SIG-M5 treated with dmso at 0.1 percent for 504 hours (cell line): ENCODE measurements at regions not wholly inside any gene's neighbourhood (a gene's known extent, or its start where the extent isn't known, plus 50 kb on each side); places are given as distances from the start of the nearest gene placed in this dataset.
"Not testable (repeated sequence)": the region's sequence is repeated elsewhere in the genome, so short reads cannot be mapped to it uniquely, and the experiment has no call there.

Source experiments
- DNase-seq: peaks from one replicate; lab custom pipeline; 2025; ENCODE audit not compliant: unreplicated experiment; lab: John Stamatoyannopoulos, UW

GRCh38 chr2:166831930-166832329 is 56.4 kb upstream of the XIRP2 start:
- no peak for DNase-seq

DNA sequence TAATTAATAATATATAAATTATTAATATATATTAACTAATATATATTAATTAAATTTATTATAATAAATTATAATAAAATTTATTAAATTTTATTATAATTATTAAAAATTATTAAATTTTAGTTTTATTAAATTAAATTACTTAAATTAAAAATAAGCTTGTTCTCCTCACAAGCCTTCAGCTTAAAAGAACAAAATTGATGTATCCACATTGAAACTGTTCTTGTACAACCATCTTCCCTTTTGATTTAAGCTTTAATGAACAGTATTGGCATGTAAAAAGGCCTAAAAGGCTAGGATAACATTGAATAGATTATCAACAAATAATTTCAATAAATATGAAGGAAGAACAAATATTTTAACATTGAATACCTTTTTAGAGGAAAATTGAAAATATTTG is 62.4 kb upstream of the XIRP2 start:
- no peak for DNase-seq

GRCh38 chr2:166814335-166814734 is 73.9 kb upstream of the XIRP2 start:
- DNase-seq: no peak

DNA sequence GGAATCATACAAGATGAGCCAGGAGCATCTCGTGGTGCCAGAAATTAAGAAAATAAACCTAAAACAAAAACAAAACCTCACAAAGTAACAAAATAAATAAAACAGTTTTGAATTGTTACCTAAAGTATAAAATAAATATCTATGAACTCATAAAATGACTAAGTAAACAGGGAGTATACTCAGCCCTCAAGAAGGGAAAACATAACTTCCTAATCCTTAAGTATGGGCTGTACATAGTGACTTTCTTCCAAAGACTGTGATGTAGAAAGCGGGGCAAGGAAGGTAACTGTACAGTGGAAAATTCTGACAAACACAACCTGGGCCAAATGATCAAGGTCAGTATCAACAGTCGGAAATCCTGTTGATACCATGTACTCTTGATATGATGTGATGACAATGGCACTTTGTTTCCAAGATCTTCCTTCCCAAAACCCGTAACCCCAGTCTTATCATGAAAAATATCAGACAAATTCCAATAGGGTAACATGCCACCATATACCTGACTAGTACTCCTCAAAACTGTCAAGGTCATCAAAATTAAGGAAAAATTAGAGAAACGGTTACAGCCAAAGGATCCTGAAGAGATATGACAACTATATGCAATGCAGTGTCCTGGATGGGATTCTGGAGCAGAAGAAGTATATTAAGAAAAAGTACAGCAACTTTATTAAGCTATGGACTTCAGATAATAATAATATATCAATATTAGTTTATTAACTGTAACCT is 76.0 kb upstream of the XIRP2 start:
- DNase-seq: no peak

DNA sequence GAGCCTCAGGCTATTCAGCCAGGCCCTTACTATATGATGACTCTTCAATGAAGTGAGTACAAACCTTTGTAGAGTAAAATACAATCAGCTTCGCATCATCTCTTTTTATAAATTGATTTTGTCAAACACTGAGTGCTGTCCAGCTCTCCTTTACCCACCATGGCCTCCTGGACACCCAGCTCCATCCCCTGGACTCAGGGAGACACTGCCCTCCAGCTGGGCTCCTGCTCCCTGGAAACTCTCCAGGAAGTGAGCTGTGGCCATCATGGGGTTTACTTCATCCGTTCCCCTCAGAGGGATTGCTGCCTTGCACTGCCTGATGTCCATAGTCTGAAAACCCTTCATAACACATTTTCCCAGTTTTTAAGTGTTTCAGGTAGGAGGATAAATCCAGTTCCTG is 82.5 kb upstream of the XIRP2 start:
- DNase-seq: no peak

- no peak for DNase-seq
These were observed 84.8 kb upstream of the XIRP2 start for GRCh38 chr2:166803373-166804000.

- no peak for DNase-seq
These were observed 85.8 kb upstream of the XIRP2 start for GRCh38 chr2:166802475-166802874.

GRCh38 chr2:166792808-166793207 is 95.5 kb upstream of the XIRP2 start:
- peak; percentile 3 for DNase-seq

- DNase-seq: no peak
These were observed 101.6 kb upstream of the XIRP2 start for GRCh38 chr2:166786707-166787106.

GRCh38 chr2:166784296-166784946 is 103.9 kb upstream of the XIRP2 start:
- DNase-seq: no peak

DNA sequence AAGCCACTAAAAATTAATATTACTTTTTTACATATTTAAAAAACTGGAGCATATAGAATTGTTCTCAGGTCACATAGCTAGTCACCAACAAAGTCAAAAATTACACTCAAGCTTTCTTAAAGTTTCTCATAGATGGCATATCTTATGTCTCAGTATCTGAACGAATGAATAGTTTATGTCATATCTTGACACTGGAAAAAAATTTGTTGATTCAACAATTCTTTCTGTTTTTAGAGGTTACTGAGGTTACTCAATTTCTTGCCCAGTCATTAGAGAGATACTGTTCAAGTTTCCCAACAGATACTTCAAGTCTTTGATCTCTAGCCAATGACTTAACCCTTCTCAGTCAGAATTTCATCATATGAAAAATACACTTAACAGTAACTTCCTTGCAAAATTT is 113.1 kb upstream of the XIRP2 start:
- no peak for DNase-seq

DNA sequence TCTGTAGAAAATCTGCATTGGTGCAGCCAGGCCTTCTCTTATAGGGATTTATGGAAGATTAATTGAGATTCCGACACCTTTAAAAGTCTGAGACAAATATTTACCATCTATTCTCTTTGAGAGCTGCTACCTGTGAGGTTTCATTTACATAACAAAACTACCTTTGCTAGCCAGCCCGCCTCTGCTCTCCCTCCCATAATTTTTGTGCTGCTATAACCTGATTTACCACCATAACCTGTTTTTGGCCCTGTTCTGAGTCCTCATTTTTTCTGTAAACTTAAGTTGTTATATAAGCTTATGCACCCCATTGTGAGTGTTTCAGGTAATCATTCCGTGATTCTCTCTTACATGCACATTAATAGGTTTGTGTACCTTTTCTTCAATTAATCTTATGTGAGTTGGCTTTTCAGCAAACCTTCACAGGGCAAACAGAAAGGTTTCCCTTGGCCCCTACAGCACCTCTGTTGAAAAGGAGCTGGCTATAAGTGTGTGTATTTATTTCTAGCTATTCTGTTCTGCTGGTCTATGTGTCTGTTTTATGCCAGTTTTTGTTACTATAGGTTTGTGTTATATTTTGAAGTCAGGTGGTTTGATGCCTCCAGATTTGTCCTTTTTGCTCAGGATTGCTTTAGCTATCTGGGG is 114.9 kb upstream of the XIRP2 start:
- DNase-seq: no peak

- DNase-seq: no peak
These were observed 119.7 kb upstream of the XIRP2 start for GRCh38 chr2:166768393-166769123.

DNA sequence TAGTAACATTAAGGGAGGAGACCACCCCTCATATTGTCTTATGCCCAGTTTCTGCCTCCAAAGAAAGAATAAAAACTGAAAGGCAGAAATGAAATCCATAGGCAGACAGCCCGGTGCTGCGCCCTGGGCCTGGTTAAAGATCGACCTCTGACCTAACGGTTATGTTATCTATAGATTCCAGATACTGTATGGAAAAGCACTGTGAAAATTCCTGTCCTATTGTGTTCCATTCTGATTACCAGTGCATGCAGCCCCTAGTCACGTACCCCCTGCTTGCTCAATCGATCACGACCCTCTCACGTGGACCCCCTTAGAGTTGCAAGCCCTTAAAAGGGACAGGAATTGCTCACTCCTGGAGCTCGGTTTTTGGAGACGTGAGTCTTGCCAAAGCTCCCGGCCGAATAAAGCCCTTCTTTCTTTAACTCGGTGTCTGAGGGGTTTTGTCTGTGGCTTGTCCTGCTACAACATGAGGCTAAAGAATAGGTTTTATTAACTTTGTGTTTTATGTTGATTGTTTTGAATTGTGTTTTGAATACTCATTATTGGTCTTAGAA is 121.4 kb upstream of the XIRP2 start:
- DNase-seq: not testable (repeated sequence)

GRCh38 chr2:166766220-166766619 is 122.1 kb upstream of the XIRP2 start:
- no peak for DNase-seq

DNA sequence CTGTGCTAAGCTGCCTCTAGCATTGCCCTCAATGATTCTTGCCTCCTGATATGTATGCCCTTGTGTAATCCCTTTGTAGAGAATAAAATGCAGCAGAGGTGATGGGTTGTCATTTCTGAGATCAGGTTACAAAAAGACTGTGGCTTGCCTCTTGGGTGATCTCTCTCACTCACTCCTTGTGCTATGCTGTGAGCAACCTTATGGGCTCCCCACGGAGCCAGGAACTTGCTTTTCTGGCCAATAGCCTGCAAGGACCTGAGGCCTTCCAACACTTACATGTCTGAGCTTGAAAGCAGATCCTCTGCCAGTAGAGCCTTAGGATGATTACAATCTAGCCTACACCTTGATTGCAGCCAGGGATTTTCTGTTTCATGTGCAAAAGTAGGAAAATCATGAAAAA is 123.1 kb upstream of the XIRP2 start:
- DNase-seq: no peak

GRCh38 chr2:166764702-166765101 is 123.6 kb upstream of the XIRP2 start:
- no peak for DNase-seq

DNA sequence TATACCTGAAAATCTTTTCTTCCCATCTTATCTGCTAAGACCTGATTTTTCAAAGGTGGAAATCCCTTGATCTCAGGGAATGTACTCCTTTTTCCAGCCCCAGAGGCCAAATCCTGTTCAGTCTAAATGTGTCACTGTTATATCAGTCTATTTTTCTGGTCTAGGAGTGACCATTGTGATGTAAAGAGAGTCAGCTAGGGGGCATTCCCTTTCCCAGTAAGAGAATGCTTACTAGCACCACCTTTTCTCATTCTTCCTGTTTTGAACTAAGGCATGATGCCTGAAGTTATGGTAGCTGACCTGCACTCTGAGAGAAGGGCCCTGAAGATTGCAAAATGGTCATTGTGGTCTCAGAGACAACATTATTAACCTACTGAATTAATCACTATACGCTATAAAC is 124.1 kb upstream of the XIRP2 start:
- no peak for DNase-seq

DNA sequence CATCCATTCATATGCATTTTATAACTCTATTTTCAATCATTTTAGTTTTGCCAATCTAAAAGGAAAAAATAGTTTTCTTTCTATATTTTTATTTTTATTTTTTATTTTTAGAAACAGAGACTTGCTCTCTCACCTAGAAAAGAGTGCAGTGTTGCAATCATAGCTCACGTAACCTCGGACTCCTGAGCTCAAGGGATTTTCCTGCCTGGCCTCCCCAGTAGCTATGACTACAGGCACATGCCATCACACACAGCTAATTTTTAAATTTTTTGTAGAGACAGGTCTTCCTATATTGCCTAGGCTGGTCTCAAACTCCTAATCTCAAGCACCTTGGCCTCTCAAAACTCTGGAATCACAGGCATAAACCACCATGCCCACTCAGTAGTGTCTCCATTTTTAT is 125.5 kb upstream of the XIRP2 start:
- no peak for DNase-seq

- DNase-seq: no peak
These were observed 129.3 kb upstream of the XIRP2 start for GRCh38 chr2:166758956-166759355.

DNA sequence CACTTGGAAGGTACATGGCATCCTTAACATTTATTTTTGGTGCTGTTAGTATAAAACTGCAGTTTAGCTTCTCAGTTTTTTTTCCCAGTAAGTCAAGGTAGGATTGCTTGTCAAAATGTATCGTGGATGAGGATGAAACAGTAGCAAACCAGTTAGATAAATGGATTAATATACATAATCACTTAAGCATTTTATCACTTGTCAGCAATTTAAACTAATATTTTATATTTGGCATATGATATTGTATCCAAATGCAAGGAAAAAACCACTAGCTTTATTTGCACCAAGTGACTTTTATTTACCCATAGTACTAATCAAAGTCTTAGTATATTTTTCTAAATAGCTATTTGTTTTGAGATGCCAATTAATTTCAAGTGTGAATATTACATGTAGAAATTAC is 137.7 kb upstream of the XIRP2 start:
- no peak for DNase-seq
